ENCODE measurements at regions not wholly inside any gene's neighbourhood (a gene's known extent, or its start where the extent isn't known, plus 50 kb on each side); places are given as distances from the start of the nearest gene placed in this dataset.

- H3K27me3 ChIP-seq: no peaks in the 10 kb centered on the region
- H3K4me3 ChIP-seq: no peak overlapping the region
- 81 to 83% (median 81%) methylated on average over 5 of the region's 5 CpGs for WGBS, 3 donors
- no peak overlapping the region for H3K27ac ChIP-seq
- H3K4me1 ChIP-seq (ENCODE audit: insufficient read depth): peaks cover 3% of the 10 kb centered on the region
- DNase-seq: no peak
- no peaks in the 10 kb centered on the region for H3K36me3 ChIP-seq
- no peaks in the 10 kb centered on the region for H3K9me3 ChIP-seq
- TF ChIP-seq EP300 (IDR thresholded peaks at IDR 0.05) (no peak), POLR2A (IDR thresholded peaks at IDR 0.05) (no peak)
- TF ChIP-seq, protein P1, sequence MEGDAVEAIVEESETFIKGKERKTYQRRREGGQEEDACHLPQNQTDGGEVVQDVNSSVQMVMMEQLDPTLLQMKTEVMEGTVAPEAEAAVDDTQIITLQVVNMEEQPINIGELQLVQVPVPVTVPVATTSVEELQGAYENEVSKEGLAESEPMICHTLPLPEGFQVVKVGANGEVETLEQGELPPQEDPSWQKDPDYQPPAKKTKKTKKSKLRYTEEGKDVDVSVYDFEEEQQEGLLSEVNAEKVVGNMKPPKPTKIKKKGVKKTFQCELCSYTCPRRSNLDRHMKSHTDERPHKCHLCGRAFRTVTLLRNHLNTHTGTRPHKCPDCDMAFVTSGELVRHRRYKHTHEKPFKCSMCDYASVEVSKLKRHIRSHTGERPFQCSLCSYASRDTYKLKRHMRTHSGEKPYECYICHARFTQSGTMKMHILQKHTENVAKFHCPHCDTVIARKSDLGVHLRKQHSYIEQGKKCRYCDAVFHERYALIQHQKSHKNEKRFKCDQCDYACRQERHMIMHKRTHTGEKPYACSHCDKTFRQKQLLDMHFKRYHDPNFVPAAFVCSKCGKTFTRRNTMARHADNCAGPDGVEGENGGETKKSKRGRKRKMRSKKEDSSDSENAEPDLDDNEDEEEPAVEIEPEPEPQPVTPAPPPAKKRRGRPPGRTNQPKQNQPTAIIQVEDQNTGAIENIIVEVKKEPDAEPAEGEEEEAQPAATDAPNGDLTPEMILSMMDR (IDR thresholded peaks at IDR 0.05): no peak
- intact Hi-C loops (cut with DNase I): no loop called here
Measured at GRCh38 chr9:88870627-88871026, 120.6 kb upstream of the S1PR3 start.

DNA sequence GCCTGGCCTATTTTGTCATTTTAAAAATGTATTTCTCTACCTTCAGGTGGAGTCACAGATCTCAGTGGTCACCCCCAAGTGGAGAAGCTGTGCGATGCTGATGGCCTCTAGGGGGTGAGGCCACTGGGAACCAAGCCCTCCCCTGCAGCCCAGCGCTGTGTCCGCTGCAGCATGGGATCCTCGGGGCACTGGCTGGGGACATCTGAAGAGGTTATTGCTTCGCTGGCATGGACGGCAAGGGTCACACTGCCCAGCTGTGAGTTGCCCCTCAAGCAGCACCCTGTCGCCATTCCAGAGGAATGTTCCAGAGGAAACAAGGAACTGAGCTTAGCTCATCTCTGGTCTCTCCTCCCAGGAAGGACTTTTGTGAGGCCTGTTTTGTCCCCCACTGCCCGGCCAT, 119.6 kb upstream of the S1PR3 start:
- intact Hi-C loops (cut with DNase I): no loop called here
- Histone ChIP-seq H3K9me3 (no peaks in the 10 kb centered on the region), H3K27ac (no peak overlapping the region), H3K27me3 (no peaks in the 10 kb centered on the region), H3K36me3 (no peaks in the 10 kb centered on the region), H3K4me3 (no peak overlapping the region), H3K4me1 (ENCODE audit: insufficient read depth) (peaks cover 3% of the 10 kb centered on the region)
- 83 to 88% (median 88%) methylated on average over 8 of the region's 8 CpGs for WGBS, 3 donors
- DNase-seq: no peak
- no peak for TF ChIP-seq EP300 (IDR thresholded peaks at IDR 0.05)
- TF ChIP-seq, protein P1 (IDR thresholded peaks at IDR 0.05): no peak
- TF ChIP-seq POLR2A (IDR thresholded peaks at IDR 0.05): no peak

DNA sequence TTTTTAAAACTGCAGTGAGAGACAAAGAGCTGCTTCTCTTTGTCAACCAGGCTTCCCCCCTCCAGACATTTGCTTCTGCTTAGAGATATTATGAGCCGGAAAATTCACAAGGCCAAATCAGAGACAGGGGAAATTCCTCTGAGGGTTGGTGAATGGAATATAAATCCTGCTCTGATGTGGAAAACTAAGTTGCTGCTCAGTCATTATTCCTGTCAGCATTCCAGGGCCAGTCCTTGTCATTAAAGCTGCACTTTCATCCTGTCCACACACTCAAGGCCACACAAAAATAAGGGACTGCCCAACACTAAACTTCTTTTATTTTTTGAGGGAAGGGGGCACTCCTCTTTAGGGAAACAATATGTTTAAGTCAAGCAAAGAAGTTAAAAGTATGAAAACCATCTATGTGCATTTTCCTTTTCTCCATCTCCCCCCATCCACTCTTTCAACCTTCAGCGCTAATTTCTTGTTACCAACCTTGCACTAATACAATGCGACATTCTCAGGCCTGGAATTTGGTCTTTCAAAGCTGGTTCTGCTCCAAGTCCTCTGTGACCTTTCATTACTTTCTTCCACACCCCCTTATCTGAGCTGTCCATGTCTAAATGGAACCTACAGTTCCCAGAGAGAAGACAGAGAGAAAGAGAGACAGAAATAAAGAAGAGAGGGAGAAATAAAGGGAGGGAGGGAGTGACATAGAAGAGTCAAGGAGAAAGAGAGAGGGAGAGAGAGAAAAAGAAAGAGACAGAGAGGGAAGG, 118.9 kb upstream of the S1PR3 start:
- no peak for DNase-seq
- intact Hi-C loops (cut with DNase I): no loop called here
- Histone ChIP-seq H3K27ac (no peak overlapping the region), H3K4me3 (no peak overlapping the region), H3K9me3 (no peaks in the 10 kb centered on the region), H3K36me3 (no peaks in the 10 kb centered on the region), H3K27me3 (no peaks in the 10 kb centered on the region), H3K4me1 (ENCODE audit: insufficient read depth) (peaks cover 3% of the 10 kb centered on the region)
- WGBS, 3 donors: 61 to 71% (median 71%) methylated on average over 3 of the region's 3 CpGs
- TF ChIP-seq, protein P1 (IDR thresholded peaks at IDR 0.05): no peak
- no peak for TF ChIP-seq EP300 (IDR thresholded peaks at IDR 0.05)
- no peak for TF ChIP-seq POLR2A (IDR thresholded peaks at IDR 0.05)

GRCh38 chr9:88873635-88874034, 117.6 kb upstream of the S1PR3 start:
- no peak for TF ChIP-seq EP300 (IDR thresholded peaks at IDR 0.05)
- no peak for TF ChIP-seq POLR2A (IDR thresholded peaks at IDR 0.05)
- TF ChIP-seq, protein P1 (IDR thresholded peaks at IDR 0.05): no peak
- no peak overlapping the region for H3K27ac ChIP-seq
- H3K9me3 ChIP-seq: no peaks in the 10 kb centered on the region
- no peak for DNase-seq
- intact Hi-C loops (cut with DNase I): no loop called here
- WGBS, 3 donors: 57 to 77% (median 60%) methylated on average over 10 of the region's 10 CpGs
- peaks cover 3% of the 10 kb centered on the region for H3K4me1 ChIP-seq (ENCODE audit: insufficient read depth)
- H3K27me3 ChIP-seq: no peaks in the 10 kb centered on the region
- no peak overlapping the region for H3K4me3 ChIP-seq
- H3K36me3 ChIP-seq: no peaks in the 10 kb centered on the region

Measured in ovary (tissue), 7 donors.